CD8-positive, alpha-beta memory T cell (primary cell): ENCODE measurements at regions not wholly inside any gene's neighbourhood (a gene's known extent, or its start where the extent isn't known, plus 50 kb on each side); places are given as distances from the start of the nearest gene placed in this dataset.

Experiments
- CTCF ChIA-PET: fragments of 350-600 bp; sonication (Branson Sonifier 250); formaldehyde crosslinking; loops from one replicate; lab custom pipeline; 2021; ENCODE audit warnings: antibody characterized with exemption; lab: Charles Lee
- POLR2A ChIA-PET: fragments of 350-600 bp; sonication (Branson Sonifier 250); formaldehyde crosslinking; loops from one replicate; lab custom pipeline; 2021; ENCODE audit warnings: antibody characterized with exemption; lab: Charles Lee
- DNase-seq, 5 donors: peaks; one replicate each; pipeline versions ENCODE4 v3.0.0 to v3.0.0-alpha.2; 2020 to 2022; ENCODE audit warnings: mixed read lengths in 1 of 5
- H3K27ac ChIP-seq: one replicate; pipeline ENCODE4 v1.7.0; 2013; ENCODE audit warnings: low read depth, mild to moderate bottlenecking, low read length, moderate library complexity
- H3K27me3 ChIP-seq: 2 replicates; pipeline ENCODE4 v1.7.0; 2013; ENCODE audit warnings: low read length, mild to moderate bottlenecking; ENCODE audit not compliant: insufficient read depth, poor library complexity, severe bottlenecking
- H3K36me3 ChIP-seq: 2 replicates; pipeline ENCODE4 v1.7.0; 2013; ENCODE audit warnings: mild to moderate bottlenecking, low read length, moderate library complexity; ENCODE audit not compliant: insufficient read depth
- H3K4me1 ChIP-seq: 2 replicates; pipeline ENCODE4 v1.7.0; 2013; ENCODE audit warnings: mild to moderate bottlenecking, low read length, moderate library complexity; ENCODE audit not compliant: insufficient read depth
- H3K4me3 ChIP-seq: 2 replicates; pipeline ENCODE4 v1.7.0; 2013; ENCODE audit warnings: mild to moderate bottlenecking, low read length
- H3K9me3 ChIP-seq: 2 replicates; pipeline ENCODE4 v1.7.0; 2013; ENCODE audit warnings: mild to moderate bottlenecking, low read length
- H3K27ac Mint-ChIP-seq, 8 donors: one replicate each; pipeline ENCODE4 v1.8.0; 2020 to 2021; ENCODE audit warnings: mixed read lengths in 8 of 8, mild to moderate bottlenecking in 6 of 8, inconsistent platforms in 3 of 8, moderate library complexity in 3 of 8
- H3K27me3 Mint-ChIP-seq, 2 donors: one replicate each; pipeline ENCODE4 v1.8.0; 2020 to 2021; ENCODE audit warnings: mixed read lengths in 2 of 2, mild to moderate bottlenecking in 1 of 2, moderate library complexity in 1 of 2
- H3K36me3 Mint-ChIP-seq, 3 donors: one replicate each; pipeline ENCODE4 v1.8.0; 2020 to 2021; ENCODE audit warnings: mixed read lengths in 3 of 3, inconsistent platforms in 1 of 3, mild to moderate bottlenecking in 1 of 3
- H3K4me1 Mint-ChIP-seq, 3 donors: one replicate each; pipeline ENCODE4 v1.8.0; 2020 to 2021; ENCODE audit warnings: mixed read lengths in 3 of 3, inconsistent platforms in 1 of 3, mild to moderate bottlenecking in 1 of 3
- H3K4me3 Mint-ChIP-seq, 7 donors: one replicate each; pipeline ENCODE4 v1.8.0; 2020 to 2021; ENCODE audit warnings: mixed read lengths in 7 of 7, mild to moderate bottlenecking in 6 of 7, moderate library complexity in 4 of 7, inconsistent platforms in 2 of 7
- H3K9me3 Mint-ChIP-seq, 5 donors: one replicate each; pipeline ENCODE4 v1.8.0; 2020 to 2022; ENCODE audit warnings: mixed read lengths in 5 of 5, mild to moderate bottlenecking in 3 of 5, moderate library complexity in 2 of 5, inconsistent platforms in 1 of 5

DNA sequence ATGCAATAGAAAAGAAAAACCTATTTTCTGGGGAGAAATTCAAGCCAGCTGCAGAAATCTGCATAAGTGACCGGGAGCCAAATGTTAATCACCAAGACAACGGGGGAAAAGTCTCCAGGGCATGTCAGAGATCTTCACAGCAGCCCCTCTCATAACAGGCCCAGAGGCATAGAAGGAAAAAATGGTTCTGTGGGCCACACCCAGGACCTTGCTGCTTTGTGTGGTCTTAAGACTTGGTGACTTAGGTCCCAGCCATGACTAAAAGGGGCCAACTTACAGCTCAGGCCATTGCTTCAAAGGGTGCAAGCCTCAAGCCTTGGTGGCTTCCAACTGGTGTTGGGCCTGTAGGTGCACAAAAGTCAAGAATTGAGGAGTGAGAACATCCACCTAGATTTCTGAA lies 2847.6 kb upstream of the PCDH20 start:
- no peaks in the 10 kb centered on the region for H3K4me1 Mint-ChIP-seq
- POLR2A ChIA-PET, result no interaction called here

DNA sequence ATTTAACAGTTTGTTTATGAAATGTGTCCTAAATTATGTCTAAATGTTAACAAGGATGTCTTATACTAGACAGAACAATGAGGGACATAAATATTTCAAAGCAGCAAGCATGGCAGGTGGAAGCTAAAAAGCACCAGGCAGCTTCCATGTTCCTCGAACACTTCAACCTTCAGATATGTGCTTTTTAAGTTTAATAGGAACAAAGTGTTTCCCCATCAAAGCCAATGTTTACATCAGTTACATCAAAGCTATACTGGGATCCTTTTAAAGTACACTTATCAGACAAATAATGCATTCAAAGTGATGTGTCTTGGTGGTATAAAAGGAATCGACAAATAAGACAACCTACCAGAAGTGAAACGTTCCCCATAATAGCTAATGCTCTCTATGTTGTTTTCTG lies 2841.1 kb upstream of the PCDH20 start:
- no peak for DNase-seq
- ChIA-PET CTCF (no interaction called here), POLR2A (no interaction called here)
- H3K36me3 Mint-ChIP-seq, result no peaks in the 10 kb centered on the region
- Histone ChIP-seq H3K27me3 (no peaks in the 10 kb centered on the region), H3K4me3 (no peak overlapping the region), H3K4me1 (no peaks in the 10 kb centered on the region), H3K9me3 (no peaks in the 10 kb centered on the region), H3K36me3 (no peaks in the 10 kb centered on the region), H3K27ac (no peak overlapping the region)
- no peaks in the 10 kb centered on the region for H3K27me3 Mint-ChIP-seq
- H3K4me1 Mint-ChIP-seq, result no peaks in the 10 kb centered on the region
- no peak overlapping the region for H3K27ac Mint-ChIP-seq
- peaks cover 5 to 27% (median 15%) of the 10 kb centered on the region in 5 donors for H3K9me3 Mint-ChIP-seq
- no peak overlapping the region for H3K4me3 Mint-ChIP-seq

More for the DNA sequence above, 2847.6 kb upstream of the PCDH20 start:
- peaks cover 7 to 38% (median 17%) of the 10 kb centered on the region in 5 donors for H3K9me3 Mint-ChIP-seq
- no peaks in the 10 kb centered on the region for H3K9me3 ChIP-seq
- H3K4me1 ChIP-seq, result no peaks in the 10 kb centered on the region
- CTCF ChIA-PET, result no interaction called here
- no peak overlapping the region for H3K27ac Mint-ChIP-seq
- H3K27me3 ChIP-seq, result no peaks in the 10 kb centered on the region
- H3K4me3 Mint-ChIP-seq, result no peak overlapping the region
- no peak overlapping the region for H3K27ac ChIP-seq
- DNase-seq, result no peak
- no peaks in the 10 kb centered on the region for H3K27me3 Mint-ChIP-seq
- H3K36me3 Mint-ChIP-seq, result no peaks in the 10 kb centered on the region
- H3K36me3 ChIP-seq, result no peaks in the 10 kb centered on the region
- no peak overlapping the region for H3K4me3 ChIP-seq

DNA sequence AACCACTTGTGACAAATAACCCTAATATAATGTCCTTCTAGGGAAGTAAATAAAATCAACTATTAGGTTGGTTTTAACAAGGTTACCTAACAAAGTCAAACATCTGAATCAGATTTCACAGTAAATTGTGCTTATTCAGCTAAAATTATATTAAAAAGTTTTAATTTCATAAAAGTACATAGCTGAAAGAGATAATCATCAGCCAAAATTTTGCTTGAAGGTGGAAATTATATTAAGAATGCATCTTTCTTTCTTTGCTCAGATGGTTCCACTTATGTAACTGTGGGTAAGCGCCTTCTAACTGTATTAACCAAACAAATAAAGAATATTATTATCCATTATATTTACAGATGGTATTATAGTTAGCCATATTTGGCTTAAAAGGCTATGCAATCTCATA lies 2840.3 kb upstream of the PCDH20 start:
- Mint-ChIP-seq H3K36me3 (no peaks in the 10 kb centered on the region), H3K27ac (no peak overlapping the region), H3K4me1 (no peaks in the 10 kb centered on the region), H3K9me3 (peaks cover 2 to 23% (median 13%) of the 10 kb centered on the region in 5 donors), H3K4me3 (no peak overlapping the region), H3K27me3 (no peaks in the 10 kb centered on the region)
- H3K4me1 ChIP-seq, result no peaks in the 10 kb centered on the region
- POLR2A ChIA-PET, result no interaction called here
- H3K27ac ChIP-seq, result no peak overlapping the region
- CTCF ChIA-PET, result no interaction called here
- no peaks in the 10 kb centered on the region for H3K36me3 ChIP-seq
- H3K9me3 ChIP-seq, result no peaks in the 10 kb centered on the region
- no peak for DNase-seq
- H3K27me3 ChIP-seq, result no peaks in the 10 kb centered on the region
- H3K4me3 ChIP-seq, result no peak overlapping the region

DNA sequence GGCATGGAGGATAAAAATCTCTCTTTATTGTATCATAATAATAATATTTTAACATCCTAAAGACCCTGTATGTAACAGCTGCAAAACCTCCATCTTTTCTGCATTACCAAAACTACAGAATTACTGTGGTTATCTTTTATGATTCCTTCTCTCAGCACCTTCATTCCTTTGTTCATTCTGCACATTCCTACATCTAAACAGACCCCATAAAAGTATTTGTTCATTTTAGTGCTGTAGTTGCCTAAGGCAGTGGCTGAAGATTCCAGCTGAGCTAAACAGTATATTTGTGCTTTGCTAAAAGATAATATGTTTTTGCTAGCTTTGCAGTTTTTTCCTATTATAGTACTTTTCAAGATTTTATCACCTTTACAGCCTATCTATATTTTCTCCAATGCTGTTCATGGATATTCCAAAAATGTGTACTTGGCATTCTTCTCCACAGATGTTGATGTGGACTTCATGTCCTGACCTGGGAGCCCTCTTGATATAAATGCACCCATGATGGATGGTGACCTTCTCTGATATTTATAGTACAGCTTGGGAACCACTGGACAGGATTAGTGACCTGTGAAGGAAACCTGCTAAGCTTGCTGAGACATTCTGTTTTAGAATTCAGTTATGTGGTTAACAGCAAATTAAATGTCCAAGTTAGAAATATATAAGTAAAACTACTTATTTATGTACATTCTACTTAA lies 2832.9 kb upstream of the PCDH20 start:
- Mint-ChIP-seq H3K27me3 (no peaks in the 10 kb centered on the region), H3K4me3 (no peak overlapping the region), H3K9me3 (peaks cover 2 to 27% (median 9%) of the 10 kb centered on the region in 5 donors), H3K27ac (no peak overlapping the region), H3K4me1 (no peaks in the 10 kb centered on the region), H3K36me3 (no peaks in the 10 kb centered on the region)
- H3K27ac ChIP-seq, result no peak overlapping the region
- ChIA-PET CTCF (no interaction called here), POLR2A (no interaction called here)
- no peaks in the 10 kb centered on the region for H3K9me3 ChIP-seq
- no peaks in the 10 kb centered on the region for H3K4me1 ChIP-seq
- no peak overlapping the region for H3K4me3 ChIP-seq
- DNase-seq, result no peak
- H3K27me3 ChIP-seq, result no peaks in the 10 kb centered on the region
- H3K36me3 ChIP-seq, result no peaks in the 10 kb centered on the region

DNA sequence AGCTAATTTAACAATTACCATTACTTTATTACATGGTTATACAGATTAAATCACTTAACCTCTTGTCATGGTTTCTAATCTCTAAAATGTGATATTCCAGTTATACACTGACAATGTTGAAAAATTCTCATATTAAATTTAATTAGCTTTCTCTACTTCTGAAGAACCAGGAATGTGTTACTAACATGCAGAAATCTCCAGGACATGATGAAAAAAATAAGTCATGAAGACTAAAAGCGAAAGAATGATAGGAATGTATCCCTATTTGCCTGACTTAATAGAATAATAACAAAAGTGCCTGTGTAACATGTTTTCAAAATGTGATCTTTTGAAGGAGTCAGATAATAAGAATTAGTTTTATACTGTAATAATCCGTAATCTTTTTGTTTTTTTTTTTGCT lies 2823.7 kb upstream of the PCDH20 start:
- H3K4me3 ChIP-seq, result no peak overlapping the region
- no peak for DNase-seq
- H3K4me1 ChIP-seq, result no peaks in the 10 kb centered on the region
- H3K27me3 ChIP-seq, result no peaks in the 10 kb centered on the region
- Mint-ChIP-seq H3K4me1 (no peaks in the 10 kb centered on the region), H3K36me3 (no peaks in the 10 kb centered on the region), H3K27me3 (no peaks in the 10 kb centered on the region), H3K27ac (no peak overlapping the region), H3K4me3 (no peak overlapping the region), H3K9me3 (peaks cover 3 to 18% (median 11%) of the 10 kb centered on the region in 5 donors)
- ChIA-PET POLR2A (no interaction called here), CTCF (no interaction called here)
- no peaks in the 10 kb centered on the region for H3K36me3 ChIP-seq
- H3K27ac ChIP-seq, result no peak overlapping the region
- H3K9me3 ChIP-seq, result no peaks in the 10 kb centered on the region

DNA sequence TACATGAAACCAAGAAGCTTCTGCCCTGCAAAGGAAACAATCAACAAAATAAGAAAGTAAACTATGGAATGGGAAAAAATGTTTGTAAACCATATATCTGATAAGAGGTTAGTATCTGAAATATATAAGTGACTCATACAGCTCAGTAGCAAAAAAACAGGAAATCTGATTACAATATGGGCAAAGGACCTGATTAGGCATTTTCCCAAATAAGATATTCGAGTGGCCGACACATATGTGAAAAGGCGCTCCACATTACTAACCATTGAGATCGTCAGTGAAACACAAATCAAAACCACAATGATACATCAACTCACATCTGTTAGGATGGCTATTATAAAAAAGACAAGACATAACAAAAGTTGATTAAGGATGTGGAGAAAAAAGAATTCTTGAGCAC lies 2818.6 kb upstream of the PCDH20 start:
- H3K36me3 ChIP-seq, result no peaks in the 10 kb centered on the region
- Mint-ChIP-seq H3K4me3 (no peak overlapping the region), H3K4me1 (no peaks in the 10 kb centered on the region), H3K27me3 (no peaks in the 10 kb centered on the region), H3K36me3 (no peaks in the 10 kb centered on the region), H3K9me3 (peaks cover 1 to 20% (median 14%) of the 10 kb centered on the region in 5 donors), H3K27ac (no peak overlapping the region)
- DNase-seq, result no peak
- no peak overlapping the region for H3K27ac ChIP-seq
- CTCF ChIA-PET, result no interaction called here
- H3K4me1 ChIP-seq, result no peaks in the 10 kb centered on the region
- H3K27me3 ChIP-seq, result no peaks in the 10 kb centered on the region
- H3K4me3 ChIP-seq, result no peak overlapping the region
- POLR2A ChIA-PET, result no interaction called here
- no peaks in the 10 kb centered on the region for H3K9me3 ChIP-seq

DNA sequence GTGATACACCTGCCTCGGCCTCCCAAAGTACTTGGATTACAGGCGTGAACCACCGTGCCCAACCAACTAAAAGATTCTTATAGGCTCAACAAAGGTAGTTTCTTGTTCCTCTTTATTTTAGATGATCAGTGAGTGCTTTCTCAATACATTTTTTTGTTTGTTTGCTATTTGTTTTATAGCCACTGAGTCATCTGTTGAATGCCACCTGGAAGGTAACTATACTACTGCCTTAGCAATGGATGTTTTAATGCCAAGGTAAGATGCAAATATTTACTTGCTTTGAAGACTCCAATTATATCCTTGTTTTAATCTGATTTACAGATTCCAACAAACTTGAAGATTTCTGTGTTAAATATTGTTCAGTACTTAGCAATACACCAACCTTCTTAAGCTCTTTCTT lies 2807.4 kb upstream of the PCDH20 start:
- Histone ChIP-seq H3K36me3 (no peaks in the 10 kb centered on the region), H3K27ac (no peak overlapping the region), H3K9me3 (no peaks in the 10 kb centered on the region), H3K4me1 (no peaks in the 10 kb centered on the region), H3K27me3 (no peaks in the 10 kb centered on the region), H3K4me3 (no peak overlapping the region)
- no peaks in the 10 kb centered on the region for H3K36me3 Mint-ChIP-seq
- no peak overlapping the region for H3K4me3 Mint-ChIP-seq
- CTCF ChIA-PET, result no interaction called here
- no peak for DNase-seq
- H3K27me3 Mint-ChIP-seq, result peaks cover 0 to 1% of the 10 kb centered on the region in 2 donors
- POLR2A ChIA-PET, result no interaction called here
- H3K4me1 Mint-ChIP-seq, result no peaks in the 10 kb centered on the region
- H3K27ac Mint-ChIP-seq, result no peak overlapping the region
- H3K9me3 Mint-ChIP-seq, result peaks cover 1 to 27% (median 11%) of the 10 kb centered on the region in 5 donors

DNA sequence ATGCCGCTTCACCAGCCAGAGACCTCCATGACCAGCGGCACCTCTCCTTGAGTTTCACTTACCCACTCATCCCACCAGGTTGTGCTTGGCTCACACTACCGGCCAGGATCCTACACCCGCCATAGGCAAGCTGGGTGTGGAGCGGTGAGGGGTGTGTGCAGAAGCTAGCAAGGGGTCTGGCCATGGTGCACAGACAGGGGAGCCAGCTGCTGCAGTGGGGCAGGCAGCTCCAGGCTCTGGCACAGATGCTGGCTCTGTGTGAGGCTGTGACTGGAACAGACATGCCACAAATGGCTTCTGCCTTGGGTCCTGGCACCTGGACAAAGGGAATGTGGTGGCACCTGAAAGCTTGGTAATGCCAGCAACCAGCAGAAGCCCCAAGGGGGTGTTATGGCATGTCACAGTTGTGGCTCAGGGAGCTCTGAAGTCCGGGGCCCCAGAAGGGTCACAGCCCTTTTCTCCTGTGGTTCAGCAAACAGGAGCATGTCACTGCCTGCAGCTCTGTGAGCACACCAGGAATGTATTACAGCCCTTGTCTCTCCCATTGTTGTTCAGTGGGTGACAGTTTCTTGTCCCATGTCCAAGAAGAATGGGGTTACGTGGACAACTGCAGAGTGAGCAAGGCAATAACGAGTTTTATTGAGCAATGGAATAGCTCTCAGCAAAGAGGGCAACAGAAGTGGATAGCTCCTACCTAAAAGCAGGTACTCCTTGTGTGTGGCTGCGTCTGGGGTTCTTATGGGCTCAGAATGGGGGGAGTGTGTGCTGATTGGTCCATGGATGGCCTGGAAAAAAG lies 2791.0 kb upstream of the PCDH20 start:
- H3K36me3 Mint-ChIP-seq, result no peaks in the 10 kb centered on the region
- no peak overlapping the region for H3K4me3 ChIP-seq
- no peaks in the 10 kb centered on the region for H3K27me3 Mint-ChIP-seq
- no peaks in the 10 kb centered on the region for H3K4me1 ChIP-seq
- POLR2A ChIA-PET, result no interaction called here
- H3K9me3 Mint-ChIP-seq, result peaks cover 2 to 18% (median 8%) of the 10 kb centered on the region in 5 donors
- H3K4me1 Mint-ChIP-seq, result no peaks in the 10 kb centered on the region
- H3K9me3 ChIP-seq, result no peaks in the 10 kb centered on the region
- H3K27me3 ChIP-seq, result no peaks in the 10 kb centered on the region
- no peak overlapping the region for H3K4me3 Mint-ChIP-seq
- no peak for DNase-seq
- CTCF ChIA-PET, result no interaction called here
- H3K27ac ChIP-seq, result no peak overlapping the region
- H3K36me3 ChIP-seq, result no peaks in the 10 kb centered on the region
- no peak overlapping the region for H3K27ac Mint-ChIP-seq
